ENCODE measurements at regions not wholly inside any gene's neighbourhood (a gene's known extent, or its start where the extent isn't known, plus 50 kb on each side); places are given as distances from the start of the nearest gene placed in this dataset.

GRCh38 chr2:7467782-7468447 is 550.7 kb downstream of the RNF144A start:
- TF ChIP-seq CTCF (IDR thresholded peaks at IDR 0.05) = no peak
- TF ChIP-seq POLR2A (IDR thresholded peaks at IDR 0.05; ENCODE audit: low read depth) = no peak
- no peak for TF ChIP-seq EP300 (IDR thresholded peaks at IDR 0.05)
- no peak for TF ChIP-seq POLR2AphosphoS5 (IDR thresholded peaks at IDR 0.05)

All from esophagus muscularis mucosa (tissue), 4 donors.